ENCODE measurements at regions not wholly inside any gene's neighbourhood (a gene's known extent, or its start where the extent isn't known, plus 50 kb on each side); places are given as distances from the start of the nearest gene placed in this dataset.

GRCh38 chr6:19416811-19417210, 420.4 kb upstream of the ID4 start:
- intact Hi-C loops (cut with micrococcal nuclease; ENCODE audit: unreplicated experiment) = no loop called here
- Histone ChIP-seq H3K4me2 (ENCODE audit: control insufficient read depth, insufficient read depth) (no peak overlapping the region), H3K4me1 (ENCODE audit: control insufficient read depth, insufficient read depth, low read length) (no peaks in the 10 kb centered on the region), H3K9me3 (replicated peaks; ENCODE audit: control insufficient read depth, insufficient read depth, low read length) (no peaks in the 10 kb centered on the region), H3K79me2 (ENCODE audit: control insufficient read depth, insufficient read depth, low read length) (no peaks in the 10 kb centered on the region), H3K36me3 (ENCODE audit: control insufficient read depth in 2 of 2, insufficient read depth in 2 of 2, low read length in 1 of 2) (no peaks in the 10 kb centered on the region), H3K27ac (ENCODE audit: control insufficient read depth, insufficient read depth) (no peak overlapping the region), H3K9ac (ENCODE audit: control insufficient read depth, insufficient read depth, low read length) (no peak overlapping the region), H4K20me1 (ENCODE audit: control insufficient read depth, insufficient read depth) (no peaks in the 10 kb centered on the region), H3K4me3 (no peak overlapping the region), H3K27me3 (replicated peaks in 1 of 2; ENCODE audit: control insufficient read depth in 2 of 2, insufficient read depth in 2 of 2, low read length in 1 of 2) (no peaks in the 10 kb centered on the region), H2AFZ (ENCODE audit: control insufficient read depth, low read depth, low read length) (no peak overlapping the region)
- BruUV-seq (replicated peaks) = no TSS peak
- ChIA-PET SMC1A (ENCODE audit: uncharacterized antibody, unreplicated experiment) (no interaction called here), CTCF (no interaction called here), RAD21 (ENCODE audit: unreplicated experiment) (no interaction called here), POLR2A (no interaction called here)
- in situ Hi-C loops (cut with MboI) = no loop called here
- no peak for DNase-seq (ENCODE audit: low read depth, low spot score)
- FAIRE-seq = no peak
- ATAC-seq = no peak
- TF ChIP-seq ZNF592 (IDR thresholded peaks at IDR 0.05) (no peak), SMAD5 (IDR thresholded peaks at IDR 0.05; ENCODE audit: low read depth) (no peak), SMC3 (IDR thresholded peaks at IDR 0.05; ENCODE audit: borderline replicate concordance, low read length) (no peak), USF2 (IDR thresholded peaks at IDR 0.05; ENCODE audit: borderline replicate concordance, low read depth, low read length) (no peak), SUZ12 (IDR thresholded peaks at IDR 0.05; ENCODE audit: unreplicated experiment) (no peak), HCFC1 (IDR thresholded peaks at IDR 0.05; ENCODE audit: low read length) (no peak), HSF1 (IDR thresholded peaks at IDR 0.05; ENCODE audit: low read depth, low read length) (no peak), MLLT1 (IDR thresholded peaks at IDR 0.05) (no peak), ZBTB33 (IDR thresholded peaks at IDR 0.05) (no peak), MYC (IDR thresholded peaks at IDR 0.05; ENCODE audit: insufficient read depth, insufficient read length, insufficient replicate concordance, low read length, severe bottlenecking) (no peak), HDAC6 (IDR thresholded peaks at IDR 0.05; ENCODE audit: unreplicated experiment) (no peak), TCF3 (IDR thresholded peaks at IDR 0.05; ENCODE audit: borderline replicate concordance, insufficient read depth, low read depth, low read length) (no peak)
- TF ChIP-seq, protein P1, sequence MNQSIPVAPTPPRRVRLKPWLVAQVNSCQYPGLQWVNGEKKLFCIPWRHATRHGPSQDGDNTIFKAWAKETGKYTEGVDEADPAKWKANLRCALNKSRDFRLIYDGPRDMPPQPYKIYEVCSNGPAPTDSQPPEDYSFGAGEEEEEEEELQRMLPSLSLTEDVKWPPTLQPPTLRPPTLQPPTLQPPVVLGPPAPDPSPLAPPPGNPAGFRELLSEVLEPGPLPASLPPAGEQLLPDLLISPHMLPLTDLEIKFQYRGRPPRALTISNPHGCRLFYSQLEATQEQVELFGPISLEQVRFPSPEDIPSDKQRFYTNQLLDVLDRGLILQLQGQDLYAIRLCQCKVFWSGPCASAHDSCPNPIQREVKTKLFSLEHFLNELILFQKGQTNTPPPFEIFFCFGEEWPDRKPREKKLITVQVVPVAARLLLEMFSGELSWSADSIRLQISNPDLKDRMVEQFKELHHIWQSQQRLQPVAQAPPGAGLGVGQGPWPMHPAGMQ (IDR thresholded peaks at IDR 0.05; ENCODE audit: borderline replicate concordance) = no peak

Data from GM12878 (cell line).